Peyer's patch (tissue), 4 donors: ENCODE measurements at regions not wholly inside any gene's neighbourhood (a gene's known extent, or its start where the extent isn't known, plus 50 kb on each side); places are given as distances from the start of the nearest gene placed in this dataset.

Source experiments
- POLR2A ChIP-seq, 2 donors: fragments of 450-650 bp; IDR thresholded peaks; one replicate each; pipeline ENCODE4 v1.5.1; 2017; ENCODE audit warnings: antibody characterized with exemption in 2 of 2, mild to moderate bottlenecking in 2 of 2, moderate library complexity in 2 of 2
- TF ChIP-seq, protein P1 (sequence below), 6 experiments: fragments of 450-650 bp in 4 of 6; fragments of 200-600 bp in 2 of 6; sonication (generic) in 1 of 6; IDR thresholded peaks; one replicate each; pipeline ENCODE4 v1.5.1; 2017 to 2019; ENCODE audit warnings: antibody characterized with exemption in 6 of 6, mild to moderate bottlenecking in 3 of 6, moderate library complexity in 1 of 6

- TF ChIP-seq POLR2A (IDR thresholded peaks at IDR 0.05): no peak
- TF ChIP-seq, protein P1, sequence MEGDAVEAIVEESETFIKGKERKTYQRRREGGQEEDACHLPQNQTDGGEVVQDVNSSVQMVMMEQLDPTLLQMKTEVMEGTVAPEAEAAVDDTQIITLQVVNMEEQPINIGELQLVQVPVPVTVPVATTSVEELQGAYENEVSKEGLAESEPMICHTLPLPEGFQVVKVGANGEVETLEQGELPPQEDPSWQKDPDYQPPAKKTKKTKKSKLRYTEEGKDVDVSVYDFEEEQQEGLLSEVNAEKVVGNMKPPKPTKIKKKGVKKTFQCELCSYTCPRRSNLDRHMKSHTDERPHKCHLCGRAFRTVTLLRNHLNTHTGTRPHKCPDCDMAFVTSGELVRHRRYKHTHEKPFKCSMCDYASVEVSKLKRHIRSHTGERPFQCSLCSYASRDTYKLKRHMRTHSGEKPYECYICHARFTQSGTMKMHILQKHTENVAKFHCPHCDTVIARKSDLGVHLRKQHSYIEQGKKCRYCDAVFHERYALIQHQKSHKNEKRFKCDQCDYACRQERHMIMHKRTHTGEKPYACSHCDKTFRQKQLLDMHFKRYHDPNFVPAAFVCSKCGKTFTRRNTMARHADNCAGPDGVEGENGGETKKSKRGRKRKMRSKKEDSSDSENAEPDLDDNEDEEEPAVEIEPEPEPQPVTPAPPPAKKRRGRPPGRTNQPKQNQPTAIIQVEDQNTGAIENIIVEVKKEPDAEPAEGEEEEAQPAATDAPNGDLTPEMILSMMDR (IDR thresholded peaks at IDR 0.05): no peak
Observed at GRCh38 chr13:104387510-104387909, 1321.3 kb upstream of the SLC10A2 start.
